ENCODE measurements at regions not wholly inside any gene's neighbourhood (a gene's known extent, or its start where the extent isn't known, plus 50 kb on each side); places are given as distances from the start of the nearest gene placed in this dataset.

DNA sequence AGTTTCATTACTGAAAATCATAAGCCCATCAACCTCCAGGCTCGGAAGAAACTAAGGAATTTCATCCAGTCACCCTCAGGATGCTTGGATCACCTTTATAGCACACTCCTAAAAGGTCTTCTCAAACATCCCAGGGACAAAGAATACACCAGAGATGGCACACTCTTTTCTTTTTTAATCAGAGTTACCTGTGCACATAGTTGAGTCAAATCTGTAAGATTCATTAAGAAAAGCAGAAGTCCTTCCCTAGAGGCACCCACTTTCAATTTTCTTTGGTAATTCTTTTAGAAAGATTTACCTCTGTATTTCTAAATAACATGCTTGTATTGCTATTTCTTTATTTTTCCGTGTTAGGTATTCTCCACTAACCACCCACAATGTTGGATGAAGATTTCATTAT is 50.6 kb upstream of the IL6 start:
- H3K4me3 ChIP-seq (ENCODE audit: low read depth, low read length), result no peak overlapping the region
- peak; percentile 13 for DNase-seq (ENCODE audit: low read depth)
- TF ChIP-seq, protein P1, sequence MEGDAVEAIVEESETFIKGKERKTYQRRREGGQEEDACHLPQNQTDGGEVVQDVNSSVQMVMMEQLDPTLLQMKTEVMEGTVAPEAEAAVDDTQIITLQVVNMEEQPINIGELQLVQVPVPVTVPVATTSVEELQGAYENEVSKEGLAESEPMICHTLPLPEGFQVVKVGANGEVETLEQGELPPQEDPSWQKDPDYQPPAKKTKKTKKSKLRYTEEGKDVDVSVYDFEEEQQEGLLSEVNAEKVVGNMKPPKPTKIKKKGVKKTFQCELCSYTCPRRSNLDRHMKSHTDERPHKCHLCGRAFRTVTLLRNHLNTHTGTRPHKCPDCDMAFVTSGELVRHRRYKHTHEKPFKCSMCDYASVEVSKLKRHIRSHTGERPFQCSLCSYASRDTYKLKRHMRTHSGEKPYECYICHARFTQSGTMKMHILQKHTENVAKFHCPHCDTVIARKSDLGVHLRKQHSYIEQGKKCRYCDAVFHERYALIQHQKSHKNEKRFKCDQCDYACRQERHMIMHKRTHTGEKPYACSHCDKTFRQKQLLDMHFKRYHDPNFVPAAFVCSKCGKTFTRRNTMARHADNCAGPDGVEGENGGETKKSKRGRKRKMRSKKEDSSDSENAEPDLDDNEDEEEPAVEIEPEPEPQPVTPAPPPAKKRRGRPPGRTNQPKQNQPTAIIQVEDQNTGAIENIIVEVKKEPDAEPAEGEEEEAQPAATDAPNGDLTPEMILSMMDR (IDR thresholded peaks at IDR 0.05; ENCODE audit: insufficient read depth, low read depth, low read length, missing control alignments), result no peak

DNA sequence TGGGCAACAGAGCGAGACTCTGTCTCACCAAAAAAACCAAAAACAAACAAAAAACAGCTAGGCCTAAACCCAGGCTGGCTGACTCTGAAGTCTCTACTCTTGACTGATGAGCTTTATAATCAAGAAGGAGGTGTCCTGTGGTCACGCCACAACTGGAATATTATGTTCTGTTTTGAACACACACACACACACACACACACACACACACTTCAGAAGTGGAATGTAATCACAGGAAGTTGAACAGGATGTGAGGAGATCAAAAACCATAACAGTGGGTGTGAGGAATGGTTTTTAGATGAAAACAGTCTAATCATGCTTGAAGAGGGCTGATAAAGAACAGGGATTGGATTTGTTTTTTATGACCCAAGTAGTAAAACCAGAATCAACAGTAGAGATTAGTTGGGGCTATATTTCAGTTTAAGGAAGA is 51.1 kb upstream of the IL6 start:
- DNase-seq (ENCODE audit: low read depth), result peak; percentile 20
- no peak overlapping the region for H3K4me3 ChIP-seq (ENCODE audit: low read depth, low read length)
- TF ChIP-seq, protein P1 (IDR thresholded peaks at IDR 0.05; ENCODE audit: insufficient read depth, low read depth, low read length, missing control alignments), result no peak

DNA sequence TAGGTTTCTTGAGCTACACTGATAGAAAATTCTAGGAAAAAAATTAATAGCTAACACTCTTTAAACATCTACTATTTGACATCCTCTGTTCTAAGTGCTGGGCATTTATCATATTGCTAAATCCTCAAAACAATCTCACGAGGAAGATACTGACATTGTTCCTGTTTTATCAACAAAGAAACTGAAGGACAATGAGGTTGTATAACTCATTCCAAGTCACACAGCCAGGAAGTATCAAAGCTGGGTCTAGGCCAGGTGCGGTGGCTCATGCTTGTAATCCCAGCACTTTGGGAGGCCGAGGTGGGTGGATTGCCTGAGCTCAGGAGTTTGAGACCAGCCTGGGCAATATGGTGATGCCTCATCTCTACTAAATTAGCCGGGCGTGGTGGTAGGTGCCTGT is 51.6 kb upstream of the IL6 start:
- TF ChIP-seq, protein P1 (IDR thresholded peaks at IDR 0.05; ENCODE audit: insufficient read depth, low read depth, low read length, missing control alignments), result no peak
- DNase-seq (ENCODE audit: low read depth), result no peak
- no peak overlapping the region for H3K4me3 ChIP-seq (ENCODE audit: low read depth, low read length)

- no peak overlapping the region for H3K4me3 ChIP-seq (ENCODE audit: low read depth, low read length)
- peak; percentile 71 for DNase-seq (ENCODE audit: low read depth)
- TF ChIP-seq, protein P1 (IDR thresholded peaks at IDR 0.05; ENCODE audit: insufficient read depth, low read depth, low read length, missing control alignments), result no peak
Observed at GRCh38 chr7:22672846-22673680, 53.9 kb upstream of the IL6 start.

GRCh38 chr7:22671177-22671879 is 55.7 kb upstream of the IL6 start:
- TF ChIP-seq, protein P1 (IDR thresholded peaks at IDR 0.05; ENCODE audit: insufficient read depth, low read depth, low read length, missing control alignments), result no peak
- H3K4me3 ChIP-seq (ENCODE audit: low read depth, low read length), result no peak overlapping the region
- no peak for DNase-seq (ENCODE audit: low read depth)

- TF ChIP-seq, protein P1 (IDR thresholded peaks at IDR 0.05; ENCODE audit: insufficient read depth, low read depth, low read length, missing control alignments), result no peak
Observed at GRCh38 chr7:22670422-22670815, 56.6 kb upstream of the IL6 start.

More at GRCh38 chr7:22670422-22670815, 56.6 kb upstream of the IL6 start:
- H3K4me3 ChIP-seq (ENCODE audit: low read depth, low read length), result no peak overlapping the region
- DNase-seq (ENCODE audit: low read depth), result no peak
